Superior temporal gyrus (tissue), 1 donor: ENCODE measurements at regions not wholly inside any gene's neighbourhood (a gene's known extent, or its start where the extent isn't known, plus 50 kb on each side); places are given as distances from the start of the nearest gene placed in this dataset.

Experiments
- DNase-seq: peaks from one replicate; pipeline ENCODE4 v3.0.0-alpha.2; 2016; ENCODE audit errors: extremely low spot score

DNA sequence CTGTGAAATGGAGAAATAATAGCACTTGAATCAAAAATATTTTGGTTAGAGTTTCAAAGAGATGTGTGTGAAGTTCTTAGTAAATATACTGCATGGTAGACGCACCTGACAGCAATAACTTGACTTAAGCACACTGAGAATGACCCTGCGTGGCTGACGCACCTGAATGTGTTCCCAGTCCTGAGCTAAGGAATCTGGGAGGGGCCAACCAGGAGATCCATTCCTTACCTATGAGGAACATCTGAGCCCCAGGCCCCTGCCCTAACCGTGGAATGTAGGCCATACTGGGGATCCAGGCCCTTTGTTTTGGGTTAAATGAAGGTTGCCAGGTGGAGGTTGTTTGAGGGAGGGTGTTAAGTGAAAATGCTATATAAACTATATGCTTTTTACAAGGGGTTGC, 284.4 kb downstream of the RBM43 start:
- no peak for DNase-seq

DNA sequence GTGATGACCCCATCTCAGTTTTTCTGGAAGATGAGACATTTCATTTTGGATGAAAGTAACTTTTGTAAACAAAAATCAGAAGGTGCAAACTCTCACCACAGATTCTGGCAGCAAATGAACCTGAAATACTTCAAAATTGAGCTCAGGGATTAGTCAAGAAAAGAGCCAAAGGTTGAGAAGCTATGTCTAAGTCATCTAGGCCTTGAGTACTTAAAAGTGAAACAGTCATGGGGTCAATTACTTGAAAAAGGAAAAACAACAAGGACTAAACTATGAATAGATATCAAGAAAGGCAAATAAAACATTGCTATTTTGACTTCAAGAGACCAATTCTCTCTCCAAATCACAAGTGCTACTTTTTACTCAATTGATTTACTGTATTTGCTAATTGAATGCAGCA, 285.1 kb downstream of the RBM43 start:
- no peak for DNase-seq

DNA sequence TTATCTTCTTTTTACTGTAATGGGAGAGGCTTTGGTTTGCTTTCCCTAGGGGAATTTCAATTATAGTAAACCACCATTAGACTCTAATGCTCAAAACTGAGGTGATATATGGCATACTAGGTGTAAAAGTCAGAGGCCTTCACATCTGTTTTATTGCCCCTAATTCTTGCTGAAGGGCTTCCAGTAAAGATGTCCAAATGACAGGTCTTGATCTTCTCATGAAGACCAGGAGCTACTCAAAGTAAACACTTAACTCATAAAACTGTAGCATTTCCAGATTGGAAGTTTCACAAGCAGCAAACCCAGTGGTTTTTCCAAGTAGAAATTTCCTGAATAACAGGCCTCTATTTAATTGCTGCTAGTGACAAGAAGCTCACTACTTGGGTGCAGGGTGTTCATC, 286.8 kb downstream of the RBM43 start:
- DNase-seq, result no peak

DNA sequence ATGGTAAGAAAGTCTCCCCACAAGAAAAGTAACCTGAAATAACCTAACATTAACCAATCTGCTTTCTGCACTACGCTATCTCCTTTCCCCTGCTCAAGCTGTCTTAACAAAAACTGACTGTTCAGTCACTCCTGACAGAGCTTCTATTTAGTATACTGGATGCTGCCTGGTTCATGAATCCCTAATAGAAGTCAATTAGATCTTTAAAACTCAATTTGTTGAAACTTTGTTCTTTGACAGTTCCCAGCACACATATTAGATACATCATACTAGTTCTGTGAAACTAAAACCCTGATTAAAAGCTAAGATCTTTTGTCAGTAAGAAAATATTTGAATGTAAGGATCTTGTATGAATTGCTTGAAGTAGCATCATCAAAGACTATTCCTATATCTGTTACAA, 287.4 kb downstream of the RBM43 start:
- DNase-seq, result no peak

DNA sequence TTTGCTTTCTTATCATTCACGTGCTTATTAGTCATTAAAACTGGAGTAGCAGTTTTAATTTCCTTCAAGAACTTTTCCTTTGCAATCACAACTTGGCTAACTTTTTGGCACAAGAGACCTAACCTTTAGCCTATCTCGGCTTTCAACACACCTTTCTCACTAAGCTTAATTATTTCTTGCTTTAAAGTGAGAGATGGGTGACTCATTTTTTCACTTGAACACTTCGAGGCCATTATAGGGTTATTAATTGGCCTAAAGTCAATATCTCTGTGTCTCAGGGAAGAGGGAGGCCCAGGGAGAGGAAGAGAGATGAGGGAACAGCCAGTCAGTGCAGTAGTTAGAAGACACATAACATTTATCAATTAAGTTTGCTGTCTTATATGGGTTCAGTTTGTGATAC, 289.8 kb downstream of the RBM43 start:
- no peak for DNase-seq

DNA sequence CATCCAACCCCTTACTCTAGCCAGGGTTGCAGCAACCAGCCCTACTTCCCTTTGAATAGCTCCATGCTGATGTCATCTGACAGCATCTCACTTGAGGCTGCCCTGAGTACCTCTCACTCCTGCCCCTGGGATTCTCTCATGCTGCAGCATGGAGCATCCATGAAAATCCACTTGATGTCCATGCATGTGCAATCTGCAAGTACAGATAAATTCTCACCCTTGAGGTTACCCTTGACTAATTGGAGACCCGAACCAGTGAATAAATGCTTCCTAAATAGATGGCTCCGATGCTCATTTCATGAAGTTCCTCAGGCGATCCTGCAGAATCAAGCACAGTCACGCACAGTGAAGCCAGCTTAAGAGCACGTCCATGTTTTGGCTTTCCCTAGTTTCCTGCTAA, 298.3 kb downstream of the RBM43 start:
- DNase-seq, result no peak

DNA sequence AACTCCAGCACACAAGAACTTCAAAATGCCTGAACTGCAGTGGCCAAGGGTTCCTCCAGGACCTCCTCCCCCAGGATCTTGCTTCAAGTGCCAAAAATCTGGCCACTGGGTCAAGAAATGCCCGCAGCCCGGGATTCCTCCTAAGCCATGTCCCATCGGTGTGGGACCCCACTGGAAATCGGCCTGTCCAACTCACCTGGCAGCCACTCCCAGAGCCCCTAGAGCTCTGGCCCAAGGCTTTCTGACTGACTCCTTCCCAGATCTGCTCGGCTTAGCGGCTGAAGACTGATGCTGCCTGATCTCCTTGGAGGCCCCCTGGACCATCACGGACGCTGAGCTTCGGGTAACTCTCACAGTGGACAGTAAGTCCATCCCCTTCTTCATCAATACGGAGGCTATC, 306.4 kb downstream of the RBM43 start:
- DNase-seq, result no peak

DNA sequence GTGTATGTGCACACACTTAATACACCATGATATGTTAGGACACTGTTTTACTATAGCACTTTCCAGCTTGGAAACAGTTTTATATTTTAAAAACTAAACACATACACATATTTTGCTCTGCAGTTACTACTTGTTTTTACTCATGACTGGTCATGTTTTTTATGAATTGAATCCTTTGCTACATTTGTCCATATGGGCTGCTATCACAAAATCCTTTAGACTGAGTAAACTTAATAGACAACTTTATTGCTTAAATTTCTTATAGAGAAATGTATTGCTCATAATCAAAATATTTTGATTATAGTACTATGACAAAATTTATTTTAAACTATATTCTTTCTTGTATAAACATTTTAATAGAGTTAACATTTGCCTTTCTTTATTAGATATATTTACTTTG, 314.8 kb downstream of the RBM43 start:
- no peak for DNase-seq

DNA sequence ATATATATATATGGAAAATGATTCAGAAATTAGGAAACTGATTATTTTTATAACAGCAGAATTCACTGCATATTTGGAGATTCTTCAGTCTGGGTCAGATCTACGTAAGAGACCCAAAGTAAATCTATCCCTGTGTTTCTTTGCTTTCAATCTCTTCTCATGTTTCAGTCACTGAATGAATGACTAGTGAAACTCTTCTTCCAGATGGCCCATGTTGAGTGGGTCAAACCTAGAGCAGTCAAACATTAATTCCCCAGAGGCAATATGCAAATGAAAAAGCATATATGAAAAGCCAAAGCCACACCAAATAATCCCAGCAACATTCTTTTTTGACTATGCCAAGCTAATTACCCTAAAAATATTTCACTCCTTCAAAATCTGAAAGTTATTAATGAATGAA, 317.3 kb downstream of the RBM43 start:
- no peak for DNase-seq

DNA sequence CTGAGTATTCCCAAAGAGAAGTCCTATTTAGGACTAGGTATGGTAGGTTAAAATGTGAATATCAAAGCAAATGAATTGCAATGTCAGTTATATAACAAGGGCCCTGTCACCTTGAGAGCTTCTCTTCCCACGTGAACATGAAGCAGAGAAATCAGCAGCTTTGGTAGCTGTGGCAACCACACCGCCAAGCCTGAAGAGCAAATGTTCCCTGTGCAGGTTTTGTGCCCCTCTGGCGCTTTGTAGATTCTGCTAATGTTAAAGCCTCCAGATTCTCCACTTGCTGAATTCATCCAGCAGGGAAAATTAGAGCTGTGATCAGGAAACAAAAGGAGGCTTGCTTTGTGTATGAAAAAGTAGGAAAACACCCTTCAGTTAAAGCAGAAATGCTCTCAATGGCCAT, 322.6 kb downstream of the RBM43 start:
- DNase-seq, result no peak

DNA sequence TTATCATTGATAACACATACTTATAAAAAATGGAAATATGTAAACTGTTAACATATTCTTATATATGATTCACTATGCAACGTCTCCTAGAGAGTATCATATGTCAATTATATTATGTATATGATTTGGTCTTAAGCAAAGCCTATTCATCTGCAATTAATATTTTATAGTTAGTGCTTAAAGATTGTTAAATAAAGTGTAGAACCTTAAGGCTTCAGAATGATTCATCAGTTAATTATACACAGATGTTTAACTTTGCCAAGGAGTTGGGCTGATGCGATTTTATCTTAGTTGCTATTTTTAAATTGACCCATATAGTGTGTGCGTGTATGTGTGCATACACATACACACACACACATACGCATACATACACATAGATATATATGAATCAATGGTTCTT, 323.1 kb downstream of the RBM43 start:
- no peak for DNase-seq

DNA sequence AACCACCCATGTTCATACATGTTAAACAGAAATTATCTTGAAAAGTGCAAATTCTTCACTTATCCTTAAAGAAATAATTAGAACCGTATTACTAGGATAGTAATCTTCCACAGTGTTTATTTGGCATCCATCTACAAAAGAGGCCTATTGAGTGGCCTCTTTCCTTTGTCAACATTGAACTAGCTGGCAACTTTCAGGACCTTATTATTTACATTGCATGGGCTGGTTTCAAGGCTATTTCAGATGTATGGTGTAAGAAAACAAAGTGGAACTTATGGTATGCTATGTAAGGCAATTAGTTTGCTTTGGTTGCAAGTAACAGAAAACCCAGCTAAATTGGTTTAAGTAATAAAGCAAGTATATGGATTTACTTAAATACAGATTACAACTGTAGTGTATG, 324.6 kb downstream of the RBM43 start:
- DNase-seq, result no peak

DNA sequence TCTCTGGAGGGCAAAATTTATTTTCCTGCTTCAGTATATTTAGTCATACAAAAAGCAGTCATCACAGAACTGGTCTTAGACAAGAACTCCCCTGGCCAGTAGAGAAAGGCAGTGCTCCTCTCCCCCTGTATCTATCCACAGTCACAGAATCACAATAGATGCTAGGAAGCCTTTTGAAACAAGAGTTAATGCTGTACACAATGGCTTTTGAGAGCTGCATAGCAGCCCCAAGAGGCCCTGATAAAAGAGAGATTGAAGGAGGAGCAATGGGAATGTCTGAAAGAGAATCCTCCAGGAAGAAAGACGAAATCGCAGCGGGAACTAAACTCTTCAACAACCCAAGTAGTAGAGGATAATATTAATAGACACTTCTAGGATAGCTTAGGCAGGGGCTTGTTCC, 330.2 kb downstream of the RBM43 start:
- no peak for DNase-seq

DNA sequence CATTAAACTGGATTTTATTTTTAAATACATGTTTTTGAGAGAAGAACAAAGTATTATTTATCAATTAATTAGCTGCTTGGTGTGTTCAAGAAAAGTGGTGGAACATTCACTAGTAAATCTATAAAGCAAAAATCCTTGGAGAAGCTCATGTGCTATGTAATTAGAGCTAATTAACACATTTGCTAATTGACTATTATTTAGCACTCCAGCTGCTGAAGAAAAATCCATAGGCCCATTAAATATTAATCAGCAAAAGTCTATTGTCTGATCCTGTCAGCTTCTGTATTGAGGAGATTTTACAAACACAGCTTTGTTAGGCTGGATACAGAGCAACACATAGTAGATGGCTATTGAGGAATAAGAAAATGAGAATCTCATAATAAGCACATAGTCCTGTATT, 336.1 kb downstream of the RBM43 start:
- DNase-seq, result no peak

DNA sequence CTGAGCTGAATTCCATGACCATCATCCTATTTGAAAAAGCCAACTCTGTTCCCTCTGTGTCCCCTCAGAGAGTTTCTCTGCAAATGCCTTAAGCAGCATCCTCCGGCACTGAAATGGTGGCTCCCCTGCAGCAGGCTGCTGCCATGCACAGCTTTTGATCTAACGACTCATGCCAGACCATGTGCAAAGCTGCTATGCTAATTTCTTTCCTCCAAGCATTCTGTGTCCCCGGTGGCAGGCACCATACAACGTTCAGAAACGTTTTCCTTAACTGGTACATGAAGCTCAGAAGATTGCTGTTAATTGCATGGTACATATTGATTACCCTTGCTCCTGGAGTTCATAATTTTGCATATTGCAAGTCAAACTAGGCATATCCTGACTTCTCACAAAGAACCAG, 336.8 kb downstream of the RBM43 start:
- DNase-seq, result no peak

DNA sequence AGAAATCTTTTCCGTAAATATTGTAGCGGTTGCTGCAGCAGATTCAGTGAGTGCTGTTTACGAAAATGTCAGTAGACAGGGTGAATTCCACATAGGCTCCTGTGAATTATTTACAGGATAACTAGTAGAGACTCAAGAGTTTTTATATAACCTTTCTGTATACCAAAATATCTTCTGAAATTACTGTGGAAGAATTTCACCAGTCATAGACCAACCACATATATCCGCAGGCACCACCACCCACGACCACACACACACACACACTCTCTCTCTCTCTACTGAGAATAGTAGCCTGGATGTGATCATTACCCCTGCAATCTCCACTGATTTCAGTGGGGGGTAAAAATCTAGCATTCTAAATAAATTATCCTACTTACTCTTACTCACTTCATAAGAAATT, 341.8 kb downstream of the RBM43 start:
- DNase-seq, result no peak

DNA sequence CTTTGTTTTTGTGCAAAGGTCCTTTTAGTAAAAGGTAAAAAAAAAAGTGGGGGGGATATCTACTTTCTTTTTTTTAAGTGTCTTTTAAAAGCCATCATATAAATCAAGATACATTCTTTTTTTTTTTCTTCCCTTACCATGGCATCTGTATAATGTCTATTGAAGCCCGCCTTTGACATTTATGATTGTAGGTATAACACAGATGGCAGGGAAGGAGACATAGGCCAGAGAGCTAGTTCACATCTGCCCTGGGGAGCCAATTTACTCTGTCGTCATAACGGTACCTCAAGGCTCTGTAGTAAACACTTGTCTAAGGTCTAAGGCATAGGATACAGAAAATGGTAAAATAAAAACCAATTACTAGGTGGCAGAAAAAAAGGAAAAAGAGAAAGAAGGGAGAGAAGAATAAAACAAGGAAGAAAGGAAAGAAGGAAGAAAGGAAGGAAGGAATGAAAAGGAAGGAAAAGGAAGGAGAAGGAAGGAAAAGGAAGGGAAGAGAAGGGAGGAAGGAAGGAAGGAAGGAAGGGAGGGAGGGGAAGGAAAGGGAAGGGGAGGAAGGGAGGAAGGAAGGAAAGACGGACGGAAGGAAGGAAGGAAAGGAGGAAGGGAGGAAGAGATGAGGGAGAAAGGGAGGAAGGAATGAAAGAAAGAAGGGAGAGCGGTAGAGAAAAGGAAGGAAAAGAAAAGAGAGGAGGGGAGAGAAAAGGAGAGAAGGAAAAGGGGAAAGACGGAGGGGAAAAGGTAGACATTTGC, 343.5 kb downstream of the RBM43 start:
- no peak for DNase-seq

DNA sequence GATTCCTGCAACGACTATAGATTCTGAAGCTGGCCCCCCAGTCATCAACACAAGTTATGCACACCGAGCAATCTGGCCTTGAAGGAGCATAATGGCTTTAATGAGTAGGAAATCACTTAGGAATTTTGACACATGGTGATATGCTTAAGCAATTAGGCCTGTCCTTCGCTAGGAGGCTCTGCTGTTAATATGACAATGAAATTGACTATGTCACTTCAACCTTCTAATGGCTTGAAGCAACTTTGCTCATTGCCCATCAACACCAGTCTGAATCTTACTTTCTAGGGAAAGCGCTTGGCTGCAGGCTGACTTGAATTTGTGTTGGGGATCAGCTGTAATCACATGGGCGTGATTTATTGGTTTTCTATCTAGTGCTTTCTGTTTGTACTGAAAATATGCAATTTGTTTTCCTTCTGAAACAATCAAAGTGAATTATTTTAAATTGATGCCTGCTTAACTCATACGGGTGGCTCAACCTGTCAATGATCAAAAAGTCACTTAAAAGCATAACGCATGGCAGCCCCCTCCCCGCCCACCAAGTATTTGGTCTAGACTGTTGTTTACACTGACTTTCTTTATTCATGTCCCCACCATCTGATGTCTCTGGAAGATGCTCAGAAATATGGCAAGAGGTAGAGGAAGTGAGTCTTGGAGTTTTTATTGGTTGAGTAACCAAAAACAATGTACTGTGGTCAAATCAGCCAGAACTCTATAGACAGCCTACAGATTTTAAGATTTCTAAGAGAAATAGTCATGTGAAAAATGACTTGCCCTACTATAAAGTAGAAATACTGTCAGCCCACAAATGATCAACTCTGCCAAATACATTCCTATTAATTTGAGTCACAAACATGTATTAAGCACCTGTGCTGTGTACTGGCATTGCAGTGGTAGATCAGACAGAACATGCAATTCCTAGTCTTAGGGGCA, 344.9 kb downstream of the RBM43 start:
- DNase-seq, result no peak

DNA sequence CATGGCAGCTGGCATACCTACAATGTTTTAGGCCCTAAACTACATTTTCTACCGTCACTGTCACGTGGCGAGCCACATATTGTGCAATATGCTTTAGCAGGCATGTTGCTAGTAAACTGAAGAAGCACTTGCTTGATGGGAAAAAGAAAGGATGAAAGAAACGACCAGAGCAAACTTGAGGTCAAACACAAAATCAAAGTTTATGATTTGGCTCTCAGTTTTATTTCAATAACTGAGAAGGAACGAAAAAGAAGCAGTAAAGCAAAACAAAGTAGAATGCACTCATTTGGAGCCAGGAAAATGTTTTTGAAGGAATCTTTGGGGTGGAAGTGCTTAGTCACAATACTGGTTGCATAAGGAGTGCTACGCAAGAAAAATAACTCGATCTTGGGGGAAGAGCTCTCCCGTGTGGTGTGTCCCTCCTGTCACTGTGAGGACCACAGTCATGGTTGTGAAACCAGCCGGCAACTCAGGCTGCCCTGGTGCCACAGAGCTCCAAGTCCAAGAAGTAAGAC, 349.8 kb downstream of the RBM43 start:
- peak; percentile 22 for DNase-seq

DNA sequence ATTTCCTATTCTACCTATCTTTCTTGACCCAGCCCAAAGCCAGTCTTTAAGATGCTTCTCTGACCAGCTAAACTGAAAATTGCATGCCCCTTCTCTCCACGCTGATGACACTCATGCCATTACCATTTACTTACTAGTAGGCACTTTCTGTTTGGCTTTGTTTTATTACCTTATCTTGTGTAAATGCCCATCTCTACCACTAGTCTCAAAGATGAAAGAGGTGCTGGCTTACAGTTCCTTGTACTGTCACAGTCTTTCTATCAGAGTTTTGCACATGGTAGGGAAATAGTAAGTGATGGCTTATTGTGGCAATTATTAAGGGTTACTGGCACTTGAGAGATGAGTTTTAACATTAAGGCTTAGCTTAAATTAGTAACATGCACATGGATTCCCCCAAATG, 352.1 kb downstream of the RBM43 start:
- no peak for DNase-seq

DNA sequence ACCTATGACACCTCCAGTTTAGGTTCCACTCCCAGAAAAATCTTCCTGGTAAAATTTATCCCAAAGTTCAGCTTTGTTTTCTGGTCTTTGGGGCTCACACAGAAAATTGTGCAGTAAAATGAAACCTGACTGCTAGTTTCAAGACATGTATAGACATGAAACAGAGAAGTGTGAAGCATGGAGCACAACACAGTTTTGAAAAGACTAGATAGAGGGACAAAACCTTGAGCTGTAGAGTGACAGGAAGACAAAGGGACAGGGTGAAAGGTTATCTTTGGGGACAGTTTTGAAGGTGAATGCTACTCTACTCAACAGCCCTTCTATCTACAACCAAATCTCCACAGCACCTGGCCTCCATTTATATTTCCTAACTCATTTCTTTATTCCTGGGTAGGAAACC, 352.6 kb downstream of the RBM43 start:
- no peak for DNase-seq

DNA sequence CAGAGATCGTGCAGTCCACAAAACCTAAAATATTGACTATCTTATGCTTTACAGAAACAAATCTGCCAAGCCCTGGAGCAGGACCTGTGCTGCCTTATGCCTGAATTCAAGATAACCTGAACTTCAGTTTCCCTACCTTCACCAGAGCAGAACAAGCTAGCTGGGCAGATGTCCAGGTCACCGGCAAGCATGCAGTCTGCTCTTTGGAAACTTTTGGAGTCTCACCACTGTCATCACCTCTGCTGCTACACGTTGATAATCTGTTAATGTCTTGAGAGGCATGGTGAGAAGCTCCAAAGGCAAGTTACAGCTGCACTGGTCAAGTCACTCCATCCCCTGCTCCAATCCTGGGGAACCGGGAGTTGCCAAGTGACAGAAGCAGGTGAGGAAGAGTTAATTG, 354.2 kb downstream of the RBM43 start:
- DNase-seq, result no peak

DNA sequence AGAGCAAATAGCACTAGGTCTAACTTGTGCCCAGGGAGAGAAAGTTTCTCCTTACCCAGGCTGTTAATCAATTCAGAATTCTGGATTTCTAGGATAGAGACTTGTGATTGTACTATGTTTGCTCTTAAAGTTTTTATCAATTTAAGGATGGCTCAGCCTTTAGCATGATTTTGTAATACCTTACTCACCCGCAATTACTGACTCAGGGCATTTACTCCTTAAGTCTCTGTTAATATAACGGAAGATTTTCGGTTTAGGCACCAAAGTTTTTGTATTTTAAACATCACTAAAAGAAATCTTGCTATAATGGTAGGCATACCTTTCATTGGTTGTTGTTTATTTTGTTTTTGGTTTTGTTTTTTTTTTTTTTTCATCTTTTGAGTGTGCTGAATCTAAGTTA, 358.2 kb downstream of the RBM43 start:
- DNase-seq, result no peak
